Karpas-422 (cell line): ENCODE measurements at regions not wholly inside any gene's neighbourhood (a gene's known extent, or its start where the extent isn't known, plus 50 kb on each side); places are given as distances from the start of the nearest gene placed in this dataset.

Experiments used
- DNase-seq: peaks from one replicate; pipeline ENCODE4 v3.0.0-alpha.2; 2015
- H2AFZ ChIP-seq: fragments of 200-600 bp; sonication (generic); 2 replicates; pipeline ENCODE4 v1.6.1; 2014; ENCODE audit warnings: antibody characterized with exemption, low read length, mixed read lengths
- H3K27ac ChIP-seq: fragments of 200-600 bp; sonication (generic); 2 replicates; pipeline ENCODE4 v1.5.1; 2014; ENCODE audit warnings: mild to moderate bottlenecking, low read length, moderate library complexity
- H3K27me3 ChIP-seq: fragments of 200-600 bp; sonication (generic); 2 replicates; pipeline ENCODE4 v1.6.1; 2014; ENCODE audit warnings: low read length, mixed read lengths
- H3K36me3 ChIP-seq: fragments of 200-600 bp; sonication (generic); 2 replicates; pipeline ENCODE4 v1.6.1; 2014; ENCODE audit warnings: low read length, mixed read lengths; ENCODE audit not compliant: insufficient read depth
- H3K4me1 ChIP-seq: fragments of 200-600 bp; sonication (generic); 2 replicates; pipeline ENCODE4 v1.6.1; 2014; ENCODE audit warnings: mild to moderate bottlenecking, low read length, mixed read lengths
- H3K4me2 ChIP-seq: fragments of 200-600 bp; sonication (generic); 2 replicates; pipeline ENCODE4 v1.6.1; 2014; ENCODE audit warnings: low read length, low read depth, mild to moderate bottlenecking; ENCODE audit not compliant: poor library complexity, severe bottlenecking
- H3K4me3 ChIP-seq: fragments of 200-600 bp; sonication (generic); 2 replicates; pipeline ENCODE4 v1.5.1; 2014; ENCODE audit warnings: mild to moderate bottlenecking, antibody characterized with exemption, low read length, mixed read lengths
- H3K79me2 ChIP-seq: fragments of 200-600 bp; sonication (generic); 2 replicates; pipeline ENCODE4 v1.6.1; 2014; ENCODE audit warnings: mild to moderate bottlenecking, low read length, mixed read lengths
- H3K9ac ChIP-seq: fragments of 200-600 bp; sonication (generic); 2 replicates; pipeline ENCODE4 v1.6.0; 2014; ENCODE audit warnings: low read length
- H3K9me2 ChIP-seq: fragments of 200-600 bp; sonication (generic), shearing (Covaris generic); replicated peaks from 2 replicates; pipeline ENCODE4 v1.6.0; 2014; ENCODE audit warnings: mild to moderate bottlenecking, low read length, moderate library complexity; ENCODE audit not compliant: insufficient read depth
- H3K9me3 ChIP-seq: fragments of 300-700, 200-600 bp; sonication (generic); 2 replicates; pipeline ENCODE4 v1.6.1; 2014; ENCODE audit warnings: low read length, mixed read lengths
- H4K20me1 ChIP-seq: fragments of 200-600 bp; sonication (generic); 2 replicates; pipeline ENCODE4 v1.6.1; 2014; ENCODE audit warnings: mild to moderate bottlenecking, antibody characterized with exemption, low read length, low read depth; ENCODE audit not compliant: insufficient read depth

GRCh38 chrX:150164971-150165600 lies 198.0 kb upstream of the MAMLD1 start:
- no peaks in the 10 kb centered on the region for H3K9me3 ChIP-seq
- H3K36me3 ChIP-seq, result no peaks in the 10 kb centered on the region
- DNase-seq, result no peak
- H4K20me1 ChIP-seq, result no peaks in the 10 kb centered on the region
- no peak overlapping the region for H3K4me3 ChIP-seq
- H3K4me1 ChIP-seq, result no peaks in the 10 kb centered on the region
- no peak overlapping the region for H3K9ac ChIP-seq
- H2AFZ ChIP-seq, result no peak overlapping the region
- H3K4me2 ChIP-seq, result no peak overlapping the region
- H3K9me2 ChIP-seq, result no peaks in the 10 kb centered on the region
- no peaks in the 10 kb centered on the region for H3K27me3 ChIP-seq
- H3K79me2 ChIP-seq, result no peaks in the 10 kb centered on the region
- no peak overlapping the region for H3K27ac ChIP-seq

- Histone ChIP-seq H3K9me2 (no peaks in the 10 kb centered on the region), H3K27me3 (no peaks in the 10 kb centered on the region), H4K20me1 (no peaks in the 10 kb centered on the region), H3K4me1 (no peaks in the 10 kb centered on the region), H3K36me3 (no peaks in the 10 kb centered on the region), H3K79me2 (no peaks in the 10 kb centered on the region), H3K4me2 (no peak overlapping the region), H3K9ac (no peak overlapping the region), H3K9me3 (no peaks in the 10 kb centered on the region), H3K27ac (no peak overlapping the region), H3K4me3 (no peak overlapping the region), H2AFZ (no peak overlapping the region)
- DNase-seq, result no peak
Measured at GRCh38 chrX:150165776-150166610, 197.1 kb upstream of the MAMLD1 start.

GRCh38 chrX:150167482-150168324 lies 195.4 kb upstream of the MAMLD1 start:
- no peaks in the 10 kb centered on the region for H3K27me3 ChIP-seq
- no peaks in the 10 kb centered on the region for H3K9me3 ChIP-seq
- H3K27ac ChIP-seq, result no peak overlapping the region
- no peak for DNase-seq
- no peak overlapping the region for H3K4me2 ChIP-seq
- no peaks in the 10 kb centered on the region for H3K9me2 ChIP-seq
- H2AFZ ChIP-seq, result no peak overlapping the region
- no peaks in the 10 kb centered on the region for H3K4me1 ChIP-seq
- H3K79me2 ChIP-seq, result no peaks in the 10 kb centered on the region
- no peaks in the 10 kb centered on the region for H4K20me1 ChIP-seq
- H3K4me3 ChIP-seq, result no peak overlapping the region
- no peaks in the 10 kb centered on the region for H3K36me3 ChIP-seq
- no peak overlapping the region for H3K9ac ChIP-seq

- H3K4me1 ChIP-seq, result no peaks in the 10 kb centered on the region
- H3K27ac ChIP-seq, result no peak overlapping the region
- no peaks in the 10 kb centered on the region for H3K27me3 ChIP-seq
- H3K79me2 ChIP-seq, result no peaks in the 10 kb centered on the region
- DNase-seq, result no peak
- no peak overlapping the region for H3K4me3 ChIP-seq
- no peaks in the 10 kb centered on the region for H4K20me1 ChIP-seq
- H3K9me3 ChIP-seq, result no peaks in the 10 kb centered on the region
- no peaks in the 10 kb centered on the region for H3K36me3 ChIP-seq
- no peak overlapping the region for H2AFZ ChIP-seq
- H3K9ac ChIP-seq, result no peak overlapping the region
- no peak overlapping the region for H3K4me2 ChIP-seq
- H3K9me2 ChIP-seq, result no peaks in the 10 kb centered on the region
Measured at GRCh38 chrX:150182161-150182560, 181.0 kb upstream of the MAMLD1 start.

- H2AFZ ChIP-seq, result no peak overlapping the region
- no peak overlapping the region for H3K4me2 ChIP-seq
- no peak for DNase-seq
- no peaks in the 10 kb centered on the region for H3K9me3 ChIP-seq
- no peaks in the 10 kb centered on the region for H3K27me3 ChIP-seq
- H3K9me2 ChIP-seq, result no peaks in the 10 kb centered on the region
- no peak overlapping the region for H3K4me3 ChIP-seq
- no peak overlapping the region for H3K9ac ChIP-seq
- no peaks in the 10 kb centered on the region for H3K36me3 ChIP-seq
- no peaks in the 10 kb centered on the region for H4K20me1 ChIP-seq
- H3K27ac ChIP-seq, result no peak overlapping the region
- no peaks in the 10 kb centered on the region for H3K4me1 ChIP-seq
- no peaks in the 10 kb centered on the region for H3K79me2 ChIP-seq
Measured at GRCh38 chrX:150184491-150184890, 178.6 kb upstream of the MAMLD1 start.

GRCh38 chrX:150185766-150186165 lies 177.4 kb upstream of the MAMLD1 start:
- DNase-seq, result no peak
- H3K4me1 ChIP-seq, result no peaks in the 10 kb centered on the region
- no peaks in the 10 kb centered on the region for H3K9me2 ChIP-seq
- H3K79me2 ChIP-seq, result no peaks in the 10 kb centered on the region
- no peaks in the 10 kb centered on the region for H3K9me3 ChIP-seq
- H3K27ac ChIP-seq, result no peak overlapping the region
- no peaks in the 10 kb centered on the region for H3K36me3 ChIP-seq
- no peak overlapping the region for H3K4me3 ChIP-seq
- no peak overlapping the region for H2AFZ ChIP-seq
- no peak overlapping the region for H3K4me2 ChIP-seq
- no peaks in the 10 kb centered on the region for H3K27me3 ChIP-seq
- no peaks in the 10 kb centered on the region for H4K20me1 ChIP-seq
- H3K9ac ChIP-seq, result no peak overlapping the region

GRCh38 chrX:150192816-150193215 lies 170.3 kb upstream of the MAMLD1 start:
- no peak overlapping the region for H3K4me2 ChIP-seq
- no peaks in the 10 kb centered on the region for H3K36me3 ChIP-seq
- no peak overlapping the region for H3K9ac ChIP-seq
- H3K27me3 ChIP-seq, result no peaks in the 10 kb centered on the region
- no peak for DNase-seq
- H3K4me1 ChIP-seq, result no peaks in the 10 kb centered on the region
- H3K4me3 ChIP-seq, result no peak overlapping the region
- no peak overlapping the region for H3K27ac ChIP-seq
- H3K79me2 ChIP-seq, result no peaks in the 10 kb centered on the region
- H3K9me2 ChIP-seq, result no peaks in the 10 kb centered on the region
- H4K20me1 ChIP-seq, result no peaks in the 10 kb centered on the region
- H3K9me3 ChIP-seq, result no peaks in the 10 kb centered on the region
- H2AFZ ChIP-seq, result no peak overlapping the region

- peaks cover 3% of the 10 kb centered on the region; the same call in 1 of the 2 replicates for H3K4me1 ChIP-seq
- no peak overlapping the region for H3K9ac ChIP-seq
- H3K36me3 ChIP-seq, result no peaks in the 10 kb centered on the region
- no peaks in the 10 kb centered on the region for H3K27me3 ChIP-seq
- no peaks in the 10 kb centered on the region for H3K9me2 ChIP-seq
- no peaks in the 10 kb centered on the region for H4K20me1 ChIP-seq
- no peaks in the 10 kb centered on the region for H3K79me2 ChIP-seq
- H3K27ac ChIP-seq, result no peak overlapping the region
- DNase-seq, result no peak
- no peak overlapping the region for H2AFZ ChIP-seq
- no peak overlapping the region for H3K4me2 ChIP-seq
- H3K9me3 ChIP-seq, result no peaks in the 10 kb centered on the region
- no peak overlapping the region for H3K4me3 ChIP-seq
Measured at GRCh38 chrX:150196285-150196684, 166.8 kb upstream of the MAMLD1 start.
